GM12873 (cell line): ENCODE measurements at regions not wholly inside any gene's neighbourhood (a gene's known extent, or its start where the extent isn't known, plus 50 kb on each side); places are given as distances from the start of the nearest gene placed in this dataset.

ENCODE experiments used
- CTCF ChIP-seq: IDR thresholded peaks from 2 replicates; pipeline ENCODE4 v1.5.1; 2012; ENCODE audit warnings: low read depth, mild to moderate bottlenecking, moderate library complexity, low read length, control low read depth; ENCODE audit not compliant: insufficient read depth; ENCODE audit errors: missing control alignments

GRCh38 chr20:1818247-1818840 is 76.9 kb upstream of the SIRPA start:
- no peak for TF ChIP-seq CTCF

- no peak for TF ChIP-seq CTCF
Measured at GRCh38 chr20:1817577-1818211, 77.5 kb upstream of the SIRPA start.

GRCh38 chr20:1816384-1817381 is 78.5 kb upstream of the SIRPA start:
- TF ChIP-seq CTCF = no peak

- no peak for TF ChIP-seq CTCF
Measured at GRCh38 chr20:1815502-1816085, 79.6 kb upstream of the SIRPA start.

GRCh38 chr20:1813674-1814635 is 81.3 kb upstream of the SIRPA start:
- no peak for TF ChIP-seq CTCF

GRCh38 chr20:1813101-1813529 is 82.1 kb upstream of the SIRPA start:
- TF ChIP-seq CTCF = no peak
